ENCODE measurements at regions not wholly inside any gene's neighbourhood (a gene's known extent, or its start where the extent isn't known, plus 50 kb on each side); places are given as distances from the start of the nearest gene placed in this dataset.

- DNase-seq, result no peak
- no peak overlapping the region for H3K4me2 ChIP-seq (ENCODE audit: unreplicated experiment)
- H3K4me1 ChIP-seq (ENCODE audit: insufficient read depth), result no peaks in the 10 kb centered on the region
- no peak overlapping the region for H3K4me3 ChIP-seq
- no peak overlapping the region for H3K27ac ChIP-seq
- H3K9me3 ChIP-seq (ENCODE audit: low read depth), result no peaks in the 10 kb centered on the region
- TF ChIP-seq EZH2 (IDR thresholded peaks at IDR 0.05; ENCODE audit: insufficient read depth, poor library complexity, severe bottlenecking), result no peak
- no peak for TF ChIP-seq EZH2phosphoT487 (IDR thresholded peaks at IDR 0.05; ENCODE audit: insufficient read depth, low read depth)
- no peaks in the 10 kb centered on the region for H3K79me2 ChIP-seq (ENCODE audit: insufficient read depth)
- no peaks in the 10 kb centered on the region for H3K36me3 ChIP-seq (ENCODE audit: low read depth)
- H3K27me3 ChIP-seq (replicated peaks; ENCODE audit: insufficient read depth), result no peaks in the 10 kb centered on the region
- H3F3A ChIP-seq (ENCODE audit: insufficient read depth), result no peaks in the 10 kb centered on the region
- in situ Hi-C loops (cut with MboI), result no loop called here
- no peaks in the 10 kb centered on the region for H4K20me1 ChIP-seq (ENCODE audit: insufficient read depth)
- no peak overlapping the region for H3K9ac ChIP-seq
- WGBS, 2 experiments (ENCODE audit: low coverage in 1 of 2, low lambda C conversion rate in 2 of 2, missing lambda C conversion rate in 2 of 2), result 13 to 16% methylated on average over 2 of the region's 2 CpGs
- no peak overlapping the region for H2AFZ ChIP-seq
- no peaks in the 10 kb centered on the region for H3K9me2 ChIP-seq (ENCODE audit: insufficient read depth)
These were observed 807.5 kb downstream of the IGSF11 start for GRCh38 chr3:118227191-118227590.

GRCh38 chr3:118228151-118228550, 806.5 kb downstream of the IGSF11 start:
- Histone ChIP-seq H3K9ac (no peak overlapping the region), H3K27me3 (replicated peaks; ENCODE audit: insufficient read depth) (no peaks in the 10 kb centered on the region), H3K9me3 (ENCODE audit: low read depth) (no peaks in the 10 kb centered on the region), H3K4me3 (no peak overlapping the region), H3K36me3 (ENCODE audit: low read depth) (no peaks in the 10 kb centered on the region), H3F3A (ENCODE audit: insufficient read depth) (no peaks in the 10 kb centered on the region), H4K20me1 (ENCODE audit: insufficient read depth) (no peaks in the 10 kb centered on the region), H3K4me2 (ENCODE audit: unreplicated experiment) (no peak overlapping the region), H3K27ac (no peak overlapping the region), H3K4me1 (ENCODE audit: insufficient read depth) (no peaks in the 10 kb centered on the region), H3K79me2 (ENCODE audit: insufficient read depth) (no peaks in the 10 kb centered on the region), H3K9me2 (ENCODE audit: insufficient read depth) (no peaks in the 10 kb centered on the region), H2AFZ (no peak overlapping the region)
- WGBS, 2 experiments (ENCODE audit: low coverage in 1 of 2, low lambda C conversion rate in 2 of 2, missing lambda C conversion rate in 2 of 2), result 10 to 11% methylated on average over 1 of the region's 1 CpG
- in situ Hi-C loops (cut with MboI), result no loop called here
- TF ChIP-seq EZH2 (IDR thresholded peaks at IDR 0.05; ENCODE audit: insufficient read depth, poor library complexity, severe bottlenecking) (no peak), EZH2phosphoT487 (IDR thresholded peaks at IDR 0.05; ENCODE audit: insufficient read depth, low read depth) (no peak)
- no peak for DNase-seq

GRCh38 chr3:118229196-118229595, 805.5 kb downstream of the IGSF11 start:
- in situ Hi-C loops (cut with MboI), result no loop called here
- Histone ChIP-seq H3K4me1 (ENCODE audit: insufficient read depth) (no peaks in the 10 kb centered on the region), H3K36me3 (ENCODE audit: low read depth) (no peaks in the 10 kb centered on the region), H3K4me2 (ENCODE audit: unreplicated experiment) (no peak overlapping the region), H3K27me3 (replicated peaks; ENCODE audit: insufficient read depth) (no peaks in the 10 kb centered on the region), H2AFZ (no peak overlapping the region), H3K9ac (no peak overlapping the region), H3K27ac (no peak overlapping the region), H3K4me3 (no peak overlapping the region), H3K9me3 (ENCODE audit: low read depth) (no peaks in the 10 kb centered on the region), H3F3A (ENCODE audit: insufficient read depth) (no peaks in the 10 kb centered on the region), H3K9me2 (ENCODE audit: insufficient read depth) (no peaks in the 10 kb centered on the region), H3K79me2 (ENCODE audit: insufficient read depth) (no peaks in the 10 kb centered on the region), H4K20me1 (ENCODE audit: insufficient read depth) (no peaks in the 10 kb centered on the region)
- no peak for DNase-seq
- TF ChIP-seq EZH2 (IDR thresholded peaks at IDR 0.05; ENCODE audit: insufficient read depth, poor library complexity, severe bottlenecking), result no peak
- TF ChIP-seq EZH2phosphoT487 (IDR thresholded peaks at IDR 0.05; ENCODE audit: insufficient read depth, low read depth), result no peak
- 9 to 14% methylated on average over 1 of the region's 1 CpG for WGBS, 2 experiments (ENCODE audit: low coverage in 1 of 2, low lambda C conversion rate in 2 of 2, missing lambda C conversion rate in 2 of 2)

GRCh38 chr3:118231578-118231977, 803.1 kb downstream of the IGSF11 start:
- H4K20me1 ChIP-seq (ENCODE audit: insufficient read depth), result no peaks in the 10 kb centered on the region
- H3K9ac ChIP-seq, result no peak overlapping the region
- H3K79me2 ChIP-seq (ENCODE audit: insufficient read depth), result no peaks in the 10 kb centered on the region
- no peaks in the 10 kb centered on the region for H3K4me1 ChIP-seq (ENCODE audit: insufficient read depth)
- no peak for DNase-seq
- no peak overlapping the region for H2AFZ ChIP-seq
- no peaks in the 10 kb centered on the region for H3K9me2 ChIP-seq (ENCODE audit: insufficient read depth)
- no peaks in the 10 kb centered on the region for H3K27me3 ChIP-seq (replicated peaks; ENCODE audit: insufficient read depth)
- TF ChIP-seq EZH2 (IDR thresholded peaks at IDR 0.05; ENCODE audit: insufficient read depth, poor library complexity, severe bottlenecking) (no peak), EZH2phosphoT487 (IDR thresholded peaks at IDR 0.05; ENCODE audit: insufficient read depth, low read depth) (no peak)
- in situ Hi-C loops (cut with MboI), result no loop called here
- WGBS, 2 experiments (ENCODE audit: low coverage in 1 of 2, low lambda C conversion rate in 2 of 2, missing lambda C conversion rate in 2 of 2), result 22 to 23% methylated on average over 2 of the region's 2 CpGs
- no peak overlapping the region for H3K4me3 ChIP-seq
- H3K36me3 ChIP-seq (ENCODE audit: low read depth), result no peaks in the 10 kb centered on the region
- H3K9me3 ChIP-seq (ENCODE audit: low read depth), result no peaks in the 10 kb centered on the region
- H3F3A ChIP-seq (ENCODE audit: insufficient read depth), result no peaks in the 10 kb centered on the region
- H3K4me2 ChIP-seq (ENCODE audit: unreplicated experiment), result no peak overlapping the region
- H3K27ac ChIP-seq, result no peak overlapping the region

- H2AFZ ChIP-seq, result no peak overlapping the region
- WGBS, 2 experiments (ENCODE audit: low coverage in 1 of 2, low lambda C conversion rate in 2 of 2, missing lambda C conversion rate in 2 of 2), result 21 to 28% methylated on average over 5 of the region's 5 CpGs
- H3K27ac ChIP-seq, result no peak overlapping the region
- TF ChIP-seq EZH2 (IDR thresholded peaks at IDR 0.05; ENCODE audit: insufficient read depth, poor library complexity, severe bottlenecking) (no peak), EZH2phosphoT487 (IDR thresholded peaks at IDR 0.05; ENCODE audit: insufficient read depth, low read depth) (no peak)
- H3K4me2 ChIP-seq (ENCODE audit: unreplicated experiment), result no peak overlapping the region
- H3K79me2 ChIP-seq (ENCODE audit: insufficient read depth), result no peaks in the 10 kb centered on the region
- H3K9ac ChIP-seq, result no peak overlapping the region
- H3K36me3 ChIP-seq (ENCODE audit: low read depth), result no peaks in the 10 kb centered on the region
- H3K27me3 ChIP-seq (replicated peaks; ENCODE audit: insufficient read depth), result no peaks in the 10 kb centered on the region
- H3K4me3 ChIP-seq, result no peak overlapping the region
- in situ Hi-C loops (cut with MboI), result no loop called here
- H3K4me1 ChIP-seq (ENCODE audit: insufficient read depth), result no peaks in the 10 kb centered on the region
- H3K9me2 ChIP-seq (ENCODE audit: insufficient read depth), result no peaks in the 10 kb centered on the region
- H4K20me1 ChIP-seq (ENCODE audit: insufficient read depth), result no peaks in the 10 kb centered on the region
- no peaks in the 10 kb centered on the region for H3F3A ChIP-seq (ENCODE audit: insufficient read depth)
- no peak for DNase-seq
- no peaks in the 10 kb centered on the region for H3K9me3 ChIP-seq (ENCODE audit: low read depth)
These were observed 795.4 kb downstream of the IGSF11 start for GRCh38 chr3:118239253-118239652.

All from GM23248 (cell line).